Calu3 (cell line): ENCODE measurements at regions not wholly inside any gene's neighbourhood (a gene's known extent, or its start where the extent isn't known, plus 50 kb on each side); places are given as distances from the start of the nearest gene placed in this dataset.

Source experiments
- BruUV-seq: library from RNA; stranded (reverse); fragments of 400-500 nt; replicated peaks from 2 replicates; lab custom pipeline; 2021; lab: Mats Ljungman, UMichigan
- CTCF ChIA-PET: fragments of 300-600 bp; sonication (Branson Sonifier 250); formaldehyde crosslinking; loops from one replicate; lab custom pipeline; 2022; ENCODE audit warnings: antibody characterized with exemption; lab: Charles Lee
- DNase-seq: peaks from one replicate; pipeline ENCODE4 v3.0.0; 2022
- H3K27ac Mint-ChIP-seq: one replicate; pipeline ENCODE4 v1.8.0; 2022; ENCODE audit warnings: mixed read lengths; ENCODE audit not compliant: unreplicated experiment
- H3K27me3 Mint-ChIP-seq: one replicate; pipeline ENCODE4 v1.8.0; 2022; ENCODE audit warnings: mixed read lengths; ENCODE audit not compliant: unreplicated experiment
- H3K36me3 Mint-ChIP-seq: one replicate; pipeline ENCODE4 v1.8.0; 2022; ENCODE audit warnings: mild to moderate bottlenecking, moderate library complexity, mixed read lengths; ENCODE audit not compliant: insufficient read depth, unreplicated experiment
- H3K4me1 Mint-ChIP-seq: one replicate; pipeline ENCODE4 v1.8.0; 2022; ENCODE audit warnings: mild to moderate bottlenecking, low read depth, mixed read lengths; ENCODE audit not compliant: unreplicated experiment
- H3K4me3 Mint-ChIP-seq: one replicate; pipeline ENCODE4 v1.8.0; 2022; ENCODE audit warnings: mild to moderate bottlenecking, low read depth, moderate library complexity, mixed read lengths; ENCODE audit not compliant: unreplicated experiment
- H3K9me3 Mint-ChIP-seq: one replicate; pipeline ENCODE4 v1.8.0; 2022; ENCODE audit warnings: low read depth, mixed read lengths; ENCODE audit not compliant: unreplicated experiment
- CTCF ChIP-seq: fragments of 200-600 bp; IDR thresholded peaks from one replicate; pipeline ENCODE4 v1.8.0; 2022; ENCODE audit warnings: antibody characterized with exemption; ENCODE audit not compliant: unreplicated experiment
- intact Hi-C: fragments of 100-400 bp; cut with micrococcal nuclease; formaldehyde crosslinking; loops from one replicate; pipeline ENCODE4 v1.10.0; 2022; ENCODE audit not compliant: unreplicated experiment

DNA sequence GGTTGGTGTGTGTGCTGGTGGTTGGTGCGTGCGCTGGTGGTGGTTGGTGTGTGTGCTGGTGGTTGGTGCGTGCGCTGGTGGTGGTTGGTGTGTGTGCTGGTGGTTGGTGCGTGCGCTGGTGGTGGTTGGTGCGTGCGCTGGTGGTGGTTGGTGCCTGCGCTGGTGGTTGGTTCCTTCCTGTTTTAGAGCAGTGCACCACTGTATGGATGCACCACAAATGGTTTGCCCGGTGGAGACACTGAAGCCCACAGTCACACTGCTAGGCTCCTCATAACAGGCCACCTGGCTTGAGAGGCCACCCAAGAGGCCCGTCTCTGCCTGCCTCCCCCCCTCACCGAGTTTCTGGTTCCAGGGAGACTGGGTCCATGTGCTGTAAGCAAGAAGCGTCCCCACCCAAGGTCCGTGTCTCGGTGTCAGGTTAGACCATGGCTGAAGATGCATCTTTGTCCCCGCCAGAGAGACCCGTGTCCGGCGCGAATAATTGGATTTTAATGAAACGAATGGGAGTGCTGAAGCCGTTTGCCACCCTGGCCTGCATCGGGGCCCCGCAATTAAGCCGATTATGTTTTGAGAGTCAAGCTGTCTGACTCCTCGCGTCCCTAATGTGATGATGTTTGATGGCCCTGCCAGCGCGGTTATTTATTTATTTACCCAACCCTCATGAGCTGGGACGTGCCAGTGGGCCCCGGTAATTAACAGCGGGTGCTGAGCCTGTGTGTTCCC is 161.3 kb upstream of the GSE1 start:
- H3K27ac Mint-ChIP-seq = no peak overlapping the region
- CTCF ChIA-PET = no interaction called here

GRCh38 chr16:85452364-85453193 is 160.5 kb upstream of the GSE1 start:
- no peak for TF ChIP-seq CTCF
- Mint-ChIP-seq H3K9me3 (no peaks in the 10 kb centered on the region), H3K36me3 (no peaks in the 10 kb centered on the region), H3K27me3 (peaks cover 99% of the 10 kb centered on the region), H3K27ac (no peak overlapping the region), H3K4me1 (no peaks in the 10 kb centered on the region), H3K4me3 (no peak overlapping the region)
- no TSS peak for BruUV-seq
- intact Hi-C loops = no loop called here
- CTCF ChIA-PET = interaction anchor here (0.9 kb wide), 1 partner anchor 164 kb away, joined by 4 read pairs; no protein-coding TSS in a partner anchor
- DNase-seq = no peak

More for the DNA sequence above, 161.3 kb upstream of the GSE1 start:
- H3K9me3 Mint-ChIP-seq = no peaks in the 10 kb centered on the region
- H3K4me1 Mint-ChIP-seq = no peaks in the 10 kb centered on the region
- H3K27me3 Mint-ChIP-seq = peaks cover 99% of the 10 kb centered on the region
- DNase-seq = no peak
- TF ChIP-seq CTCF = no peak
- no peak overlapping the region for H3K4me3 Mint-ChIP-seq
- BruUV-seq = no TSS peak
- intact Hi-C loops = no loop called here
- no peaks in the 10 kb centered on the region for H3K36me3 Mint-ChIP-seq

- no TSS peak for BruUV-seq
- Mint-ChIP-seq H3K27me3 (peaks cover 99% of the 10 kb centered on the region), H3K4me3 (no peak overlapping the region), H3K4me1 (no peaks in the 10 kb centered on the region), H3K27ac (no peak overlapping the region), H3K36me3 (no peaks in the 10 kb centered on the region), H3K9me3 (no peaks in the 10 kb centered on the region)
- TF ChIP-seq CTCF = no peak
- no peak for DNase-seq
- CTCF ChIA-PET = interaction anchor here (0.9 kb wide), 1 partner anchor 163 kb away, joined by 4 read pairs; no protein-coding TSS in a partner anchor
- intact Hi-C loops = no loop called here
These were observed 159.9 kb upstream of the GSE1 start for GRCh38 chr16:85453194-85453678.

- CTCF ChIA-PET = no interaction called here
- H3K4me1 Mint-ChIP-seq = no peaks in the 10 kb centered on the region
- no peak overlapping the region for H3K4me3 Mint-ChIP-seq
- no peak overlapping the region for H3K27ac Mint-ChIP-seq
- TF ChIP-seq CTCF = no peak
- no peaks in the 10 kb centered on the region for H3K9me3 Mint-ChIP-seq
- peaks cover 99% of the 10 kb centered on the region for H3K27me3 Mint-ChIP-seq
- DNase-seq = no peak
- H3K36me3 Mint-ChIP-seq = no peaks in the 10 kb centered on the region
- no TSS peak for BruUV-seq
- intact Hi-C loops = no loop called here
These were observed 159.4 kb upstream of the GSE1 start for GRCh38 chr16:85453703-85454102.
